Pons (tissue), 1 donor: ENCODE measurements at regions not wholly inside any gene's neighbourhood (a gene's known extent, or its start where the extent isn't known, plus 50 kb on each side); places are given as distances from the start of the nearest gene placed in this dataset.
A peak's percentile ranks its signal among the peaks of the same experiment; 100 is the strongest.

Experiments used
- DNase-seq: peaks from one replicate; pipeline ENCODE4 v3.0.0-alpha.2; 2016; ENCODE audit warnings: low spot score

DNA sequence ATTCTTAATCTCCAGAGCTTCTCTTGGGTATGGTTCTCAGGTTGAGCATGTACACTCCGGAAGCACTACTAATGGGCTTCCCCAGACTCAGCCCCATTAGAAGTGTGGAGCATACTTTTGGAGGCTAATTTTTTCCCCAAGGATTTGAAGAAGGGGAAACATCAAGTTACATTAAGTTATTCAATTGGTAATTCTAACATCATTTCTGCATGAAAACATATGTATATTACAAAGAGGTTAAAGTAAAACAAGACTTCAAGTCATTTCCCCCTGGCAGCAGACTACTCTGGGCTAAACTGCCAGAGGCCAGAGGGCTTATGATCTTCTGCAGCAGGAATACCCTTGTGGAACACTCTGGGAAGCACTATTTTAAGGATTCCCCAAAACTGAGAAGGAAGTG, 227.7 kb upstream of the STK17B start:
- DNase-seq = no peak

DNA sequence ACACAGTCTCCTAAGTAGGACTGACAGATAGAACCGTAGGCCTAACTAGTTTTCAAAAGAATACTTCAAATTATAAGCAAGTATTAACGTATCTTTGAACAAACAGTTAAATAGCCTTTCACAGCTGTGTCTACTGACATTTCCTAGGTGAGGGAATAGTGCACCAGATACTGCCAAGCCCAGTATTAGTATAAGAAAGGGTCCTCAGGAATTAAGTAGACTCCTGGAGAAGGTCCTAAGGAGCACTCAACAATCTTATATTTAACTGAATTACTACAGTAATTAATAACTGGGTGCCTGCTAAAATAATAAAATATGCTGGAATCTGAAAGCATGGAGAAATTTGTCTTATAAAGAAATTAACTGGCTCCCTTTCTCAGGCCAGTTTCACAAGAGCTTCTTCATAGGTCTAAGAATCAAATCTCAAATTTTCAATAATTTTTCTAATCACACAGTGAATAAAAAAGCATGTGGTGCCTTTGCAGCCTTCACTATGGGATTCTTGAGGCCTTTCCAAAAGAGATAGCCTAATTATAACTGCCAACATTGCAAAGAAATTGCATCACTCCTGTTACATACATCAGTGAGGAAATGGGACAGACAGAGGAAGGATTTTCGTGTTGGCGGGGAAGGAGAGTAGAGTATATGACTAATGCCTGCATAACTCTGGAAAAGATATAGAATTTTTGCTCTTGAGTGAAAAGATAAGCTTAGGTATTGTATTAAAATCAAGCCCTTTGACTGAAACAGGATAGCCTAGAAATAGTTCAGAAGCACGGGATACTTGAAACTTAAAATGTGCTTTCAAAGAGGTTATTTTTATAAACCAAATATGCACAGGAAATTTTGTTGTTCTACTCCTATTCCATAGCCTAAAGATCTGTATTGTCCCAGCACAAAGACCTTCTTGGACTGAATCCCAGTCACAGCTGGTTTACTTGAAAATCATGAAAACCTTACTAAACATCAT, 228.6 kb upstream of the STK17B start:
- peak; percentile 49 for DNase-seq

DNA sequence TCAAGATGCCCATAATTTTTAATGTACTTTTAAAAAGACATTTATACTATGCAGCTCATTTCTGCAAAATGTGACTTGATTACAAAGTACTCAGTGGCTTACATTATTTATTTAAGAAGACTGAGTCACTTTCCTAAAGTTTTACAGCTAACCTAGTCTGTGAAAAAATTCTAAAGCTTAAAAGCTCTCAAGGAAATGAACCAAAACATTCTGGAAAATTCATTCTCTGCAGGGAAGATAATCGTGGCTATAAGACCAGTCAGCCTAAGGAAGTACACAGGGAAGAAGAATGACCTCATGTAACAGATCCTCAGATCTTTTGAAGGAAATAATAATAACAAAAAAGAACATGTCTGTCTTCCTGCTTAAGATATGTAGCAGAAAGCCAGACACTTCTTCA, 232.1 kb upstream of the STK17B start:
- no peak for DNase-seq

DNA sequence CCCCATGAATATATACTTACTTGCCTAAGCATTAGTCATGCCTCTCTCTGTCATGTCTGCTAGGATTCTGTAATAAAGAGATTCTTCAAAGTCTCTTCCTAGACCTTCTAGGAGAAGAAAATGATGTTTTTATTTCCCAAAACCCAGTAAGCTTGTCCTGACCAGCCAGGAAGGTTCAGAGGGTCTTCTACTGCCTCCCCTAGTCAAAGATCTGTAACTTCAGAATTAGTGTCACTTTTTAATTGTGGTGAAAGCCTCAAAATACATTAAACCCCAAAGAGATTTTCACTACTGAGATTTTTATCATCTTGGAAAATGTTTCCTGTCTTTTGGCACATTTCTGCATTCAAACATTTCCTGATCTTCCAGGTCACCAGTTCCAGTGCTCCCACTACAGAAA, 232.9 kb upstream of the STK17B start:
- DNase-seq = no peak

DNA sequence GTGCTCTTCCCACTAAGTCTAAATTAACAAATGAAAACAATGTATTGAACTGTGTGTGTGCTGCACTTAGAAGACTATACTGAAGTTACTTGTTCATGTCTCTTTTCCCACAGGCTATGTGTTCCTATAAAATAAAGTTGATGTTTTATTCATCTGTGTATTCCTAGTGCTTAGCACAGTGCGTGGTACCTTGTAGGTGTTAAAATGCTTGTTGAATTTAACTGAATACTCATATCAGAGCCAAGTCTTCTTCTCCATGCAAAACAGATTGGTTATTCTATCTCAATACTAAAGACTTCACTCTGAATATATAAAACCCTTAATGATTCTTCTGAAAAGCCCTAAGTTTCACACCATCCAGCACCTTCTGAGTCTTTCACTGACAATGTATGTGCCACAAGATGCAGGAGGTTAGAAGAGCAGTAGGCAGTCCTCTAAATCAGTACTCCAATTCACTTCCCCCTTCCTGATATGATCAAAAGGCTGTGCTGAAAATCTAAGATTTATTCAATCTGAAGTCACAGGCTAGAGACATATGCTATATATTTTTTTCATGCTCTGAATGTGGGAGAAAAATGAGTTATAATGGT, 231.7 kb upstream of the CCDC150 start:
- DNase-seq = no peak

DNA sequence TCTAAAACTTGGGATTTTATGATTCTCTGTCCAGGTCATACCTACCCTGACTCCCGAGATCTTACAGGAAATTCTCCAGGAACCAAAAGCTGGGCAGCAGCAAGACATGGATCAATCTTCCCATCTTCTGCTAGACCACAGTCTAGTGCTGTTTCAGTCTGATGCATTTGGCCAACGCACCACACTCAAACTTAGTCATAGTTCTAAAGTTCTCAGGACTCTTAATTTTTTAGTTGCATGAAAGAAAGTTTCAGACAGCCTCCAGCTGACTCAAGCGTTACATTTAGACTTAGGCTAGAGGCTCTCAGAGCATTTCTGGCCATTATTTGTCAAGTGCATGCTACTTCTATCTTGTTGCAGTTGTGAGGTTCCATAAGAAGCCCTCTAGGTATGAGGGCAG, 230.1 kb upstream of the CCDC150 start:
- DNase-seq = no peak

DNA sequence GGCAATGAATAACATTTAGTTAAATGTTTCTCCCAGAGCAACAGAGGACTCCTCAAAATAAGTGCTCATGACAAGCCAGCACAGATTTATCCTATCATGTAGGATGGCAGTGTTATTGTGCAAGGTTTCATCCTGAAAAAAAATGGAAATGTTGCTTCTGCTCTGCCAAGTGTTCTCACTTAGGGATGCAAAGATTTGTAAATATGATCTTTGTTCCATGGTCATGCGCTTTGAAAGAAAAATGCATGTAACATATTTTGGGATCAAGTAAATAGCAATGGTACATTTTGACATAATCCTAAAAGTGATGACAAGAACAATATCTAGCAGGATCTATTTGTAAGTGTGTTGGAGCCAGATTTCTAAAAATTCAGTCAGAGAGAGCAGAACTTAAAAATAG, 229.5 kb upstream of the CCDC150 start:
- no peak for DNase-seq

DNA sequence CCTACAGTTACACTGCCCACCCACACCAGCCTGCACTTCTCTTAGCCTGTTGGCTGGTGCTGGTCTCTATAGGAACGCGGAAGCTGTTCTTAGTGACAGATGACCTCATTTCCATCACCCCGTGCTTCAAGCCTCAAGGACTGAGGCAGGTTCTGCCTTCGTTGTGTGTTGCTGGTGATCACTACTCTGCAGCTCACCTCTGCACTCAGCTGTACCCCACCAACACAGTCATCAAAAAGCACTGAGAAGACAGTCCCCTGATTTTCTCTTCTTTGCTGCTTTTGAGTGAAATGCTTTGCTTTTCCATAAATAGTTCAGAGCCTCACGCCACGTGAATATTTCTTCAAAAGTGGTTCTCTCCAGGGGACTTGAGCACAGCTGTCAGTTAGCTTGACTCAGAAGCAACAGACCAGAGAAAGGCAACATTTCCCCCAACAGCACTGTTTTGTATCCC, 225.7 kb upstream of the CCDC150 start:
- no peak for DNase-seq

DNA sequence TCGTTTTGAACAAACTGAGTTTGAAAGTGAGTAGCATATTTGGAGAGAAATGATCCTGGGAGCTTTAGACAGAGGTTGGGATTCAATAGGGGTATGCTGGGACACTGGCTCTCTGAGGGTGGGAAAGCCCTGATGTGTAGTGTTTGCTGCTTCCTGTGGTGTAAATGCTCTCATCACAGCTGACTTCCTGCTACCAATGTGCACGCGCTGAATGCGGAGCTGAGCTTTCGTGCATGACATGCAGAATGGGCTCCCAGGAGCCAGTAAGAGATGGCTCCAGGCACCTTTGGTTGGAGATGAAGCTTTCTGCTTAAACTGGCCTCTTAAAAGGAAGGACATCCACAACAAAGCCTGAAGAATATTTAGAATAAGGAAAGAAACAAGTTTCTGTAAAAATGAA, 224.1 kb upstream of the CCDC150 start:
- DNase-seq = no peak

DNA sequence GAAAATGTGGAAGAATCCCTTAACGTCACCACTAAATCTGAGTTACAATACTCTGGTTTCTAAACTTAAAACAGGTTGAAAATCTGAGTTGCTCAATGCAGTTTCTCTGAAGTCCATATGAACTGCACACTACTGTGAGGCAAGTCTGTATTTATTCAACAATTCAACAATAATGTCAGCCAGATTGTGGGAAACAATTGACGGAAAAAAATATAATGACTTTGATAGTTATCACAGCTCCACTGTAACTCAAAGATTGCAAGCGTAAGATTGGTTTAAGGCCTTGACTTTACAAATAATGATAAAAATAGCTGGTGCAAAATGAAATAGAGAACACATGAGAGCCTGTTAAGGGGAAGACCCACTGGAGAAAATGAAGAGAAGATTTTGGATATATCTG, 219.4 kb upstream of the CCDC150 start:
- no peak for DNase-seq

DNA sequence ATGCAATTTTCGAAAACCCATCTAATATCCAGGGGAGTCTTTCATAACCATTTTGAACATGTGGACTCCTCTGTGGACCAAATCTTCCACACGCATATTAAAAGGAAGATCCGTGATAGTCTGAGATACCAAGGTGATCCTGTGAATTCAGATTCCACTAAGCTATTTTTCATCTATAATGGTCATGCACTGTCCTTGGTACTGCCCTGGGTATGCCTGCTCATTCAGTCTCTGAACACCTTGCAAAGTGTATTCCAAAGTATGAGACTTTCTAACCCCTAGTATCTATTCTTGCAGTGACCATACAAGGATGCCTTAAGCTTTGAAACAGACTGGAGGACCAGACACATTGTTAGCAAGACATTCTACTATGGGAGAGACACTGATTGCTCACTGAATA, 217.6 kb upstream of the CCDC150 start:
- no peak for DNase-seq

DNA sequence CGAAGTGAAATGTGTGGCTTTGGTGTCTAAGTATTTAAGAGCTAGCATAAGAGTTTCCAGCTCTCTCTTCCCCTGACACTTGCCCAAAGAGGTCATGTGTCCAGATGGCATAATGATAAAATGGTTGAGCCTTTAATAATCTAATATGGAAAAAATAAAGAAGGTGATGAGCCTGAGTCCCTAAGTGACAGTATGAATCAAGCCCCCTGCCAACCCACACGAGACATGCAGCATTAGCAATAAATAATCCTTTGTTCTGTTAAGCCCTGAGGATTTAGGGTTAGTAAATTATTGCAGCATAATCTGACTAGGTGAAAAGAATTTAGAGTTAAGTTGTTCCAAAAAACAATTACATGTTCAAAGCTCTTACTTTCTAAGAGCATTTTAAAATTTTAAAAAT, 217.2 kb upstream of the CCDC150 start:
- DNase-seq = no peak

DNA sequence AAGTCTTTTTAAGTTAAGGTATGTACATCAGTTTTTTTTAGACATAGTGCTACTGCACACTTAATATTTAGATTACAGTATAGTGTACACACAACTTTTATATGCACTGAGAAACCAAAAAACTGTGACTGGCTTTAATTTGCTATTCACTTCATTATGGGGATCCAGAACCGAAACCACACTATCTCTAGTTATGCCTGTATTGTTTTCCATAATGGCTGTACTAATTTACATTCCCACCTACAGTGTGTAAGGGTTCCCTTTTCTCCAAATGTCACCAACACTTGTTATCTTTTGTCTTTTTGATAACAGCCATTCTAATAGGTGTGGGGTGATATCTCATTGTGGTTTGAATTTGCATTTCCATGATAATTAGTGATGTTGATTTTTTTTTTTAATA, 213.4 kb upstream of the CCDC150 start:
- DNase-seq = no peak

DNA sequence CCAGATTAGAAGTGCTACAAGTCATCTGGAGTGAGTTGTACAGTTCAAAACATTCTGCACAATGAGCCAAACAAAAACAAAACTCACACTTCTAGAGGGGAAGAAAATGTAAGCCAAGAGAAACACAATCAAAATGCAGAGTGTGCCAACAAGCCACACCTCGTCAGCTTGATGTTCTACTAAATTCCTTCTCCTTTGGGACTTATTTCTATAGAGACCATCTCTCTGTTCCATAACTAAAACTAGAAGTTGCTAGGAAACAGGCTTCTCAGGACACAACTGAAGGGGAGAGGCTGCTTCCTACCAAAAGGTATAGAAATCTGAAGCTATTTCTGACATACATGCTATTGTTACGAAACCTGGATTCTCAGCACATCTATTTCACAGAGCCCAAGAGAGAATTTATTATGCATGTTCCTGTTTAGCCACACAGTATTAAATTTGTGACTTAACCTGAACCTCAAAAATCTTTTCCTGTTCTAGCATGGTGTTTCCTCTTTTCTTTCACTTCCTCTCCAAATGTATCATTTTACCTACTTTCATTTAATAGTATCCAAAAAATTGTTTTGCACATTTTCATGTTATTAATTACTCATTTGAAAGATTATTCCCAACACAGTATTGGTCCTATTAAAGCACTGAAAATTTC, 211.4 kb upstream of the CCDC150 start:
- no peak for DNase-seq

DNA sequence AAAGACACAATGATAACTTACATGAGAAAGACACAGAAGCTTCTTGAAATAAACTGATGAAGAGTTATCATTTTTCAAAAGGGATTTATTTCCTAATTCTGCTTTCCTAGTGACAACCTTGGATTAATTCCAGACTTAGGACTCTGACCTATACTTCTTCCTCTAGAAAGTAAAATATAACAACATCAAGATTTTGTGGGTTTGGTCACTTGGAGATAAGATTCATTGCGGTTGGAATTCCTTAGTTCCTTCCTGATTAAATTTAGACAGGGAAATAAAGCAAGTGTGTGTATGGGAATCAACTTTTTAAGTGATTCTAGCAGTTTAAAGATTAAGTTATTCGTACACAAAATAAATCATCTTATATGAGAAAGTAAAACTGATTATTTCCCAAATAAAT, 208.4 kb upstream of the CCDC150 start:
- no peak for DNase-seq

DNA sequence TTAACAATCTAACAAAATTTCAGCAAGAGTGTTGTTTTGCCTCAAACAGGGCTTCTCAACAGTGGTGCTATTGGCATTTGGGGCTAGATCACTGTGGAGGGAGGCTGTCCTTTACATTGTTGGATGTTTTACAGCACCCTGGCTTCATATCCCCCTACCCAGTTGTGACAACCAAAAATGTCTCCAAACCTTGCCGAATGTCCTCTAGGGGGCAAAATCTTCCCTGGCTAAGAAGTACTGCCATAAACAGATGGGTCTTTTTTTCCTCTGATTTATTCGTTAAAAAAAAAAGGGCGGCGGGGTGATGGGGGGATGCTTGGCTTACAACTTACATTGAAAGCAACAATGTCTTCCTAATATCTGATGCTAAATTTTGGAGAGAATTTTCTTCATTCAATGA, 207.6 kb upstream of the CCDC150 start:
- peak; percentile 59 for DNase-seq

DNA sequence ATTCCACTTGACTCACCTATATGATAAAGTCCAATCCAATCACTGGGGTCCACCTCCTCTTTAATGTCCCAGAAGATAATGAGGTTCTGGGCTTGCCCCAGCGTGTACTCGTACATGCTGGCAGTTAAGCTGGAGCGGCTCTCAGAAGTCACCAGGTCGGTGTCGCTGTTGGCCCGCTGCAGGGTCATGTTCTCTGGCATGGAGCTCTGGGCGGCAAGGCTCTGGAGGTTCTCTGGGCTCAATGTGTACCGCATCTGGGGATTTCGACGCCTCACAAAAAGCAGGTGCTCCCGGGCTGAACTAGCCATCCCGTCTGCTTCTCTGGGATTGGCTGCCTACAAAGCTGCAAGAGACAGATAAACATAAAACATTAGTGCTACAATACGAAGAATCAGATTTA, 206.4 kb upstream of the CCDC150 start:
- no peak for DNase-seq

DNA sequence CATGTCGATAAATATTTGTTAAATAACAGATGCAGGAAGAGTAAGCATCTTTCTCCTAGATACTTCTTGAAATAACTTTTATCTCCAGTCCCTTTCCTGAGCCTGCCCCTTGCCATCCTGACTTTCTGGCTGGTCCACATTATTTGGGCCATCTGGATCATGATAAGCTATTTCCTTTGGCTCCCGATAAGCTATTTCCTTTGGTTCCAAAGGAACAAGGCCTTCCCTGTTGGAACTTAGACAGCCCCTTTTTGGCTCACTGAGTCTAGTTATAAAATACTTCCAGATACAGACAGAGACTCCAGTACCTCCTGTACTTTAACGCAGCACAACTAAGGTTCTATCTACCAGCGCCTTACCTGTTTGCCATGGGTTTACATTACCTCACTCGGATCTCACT, 205.3 kb upstream of the CCDC150 start:
- no peak for DNase-seq

DNA sequence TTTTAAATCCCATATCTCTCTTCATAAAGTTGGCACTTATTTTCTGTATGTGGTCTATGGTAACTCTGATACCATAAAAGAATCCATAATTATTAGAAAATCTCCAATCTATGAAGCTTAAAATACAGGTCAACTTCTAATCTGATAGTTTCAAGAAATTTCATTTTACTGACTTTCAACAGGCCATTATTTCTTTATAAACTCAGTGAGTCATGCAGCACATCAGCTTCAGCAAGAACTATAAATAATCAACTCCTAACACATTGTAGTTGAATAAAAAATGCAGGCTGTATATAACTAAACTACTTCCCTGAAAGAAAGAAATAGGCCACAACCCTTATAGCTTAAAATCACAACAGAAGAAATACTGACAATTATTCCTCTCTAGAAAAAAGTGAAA, 204.3 kb upstream of the CCDC150 start:
- DNase-seq = no peak

DNA sequence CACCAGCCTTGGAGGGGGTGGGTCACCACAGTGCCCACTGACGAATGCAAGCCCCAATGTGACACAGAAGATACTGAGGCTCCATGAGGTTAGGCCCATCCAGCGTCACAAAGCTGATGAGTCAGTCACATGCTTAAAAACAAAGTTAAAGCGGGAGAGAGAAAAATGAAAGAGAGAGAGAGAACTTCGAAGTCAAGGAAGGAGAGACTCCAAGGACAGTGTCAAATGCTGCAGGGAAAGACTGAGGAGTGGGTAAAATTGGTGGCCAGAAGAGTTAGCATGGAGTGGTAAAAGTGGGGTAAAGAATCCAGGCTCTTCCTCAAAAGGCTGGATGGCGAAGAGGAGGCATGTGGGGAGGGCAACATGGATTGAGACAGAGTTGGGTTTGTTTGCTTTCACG, 201.9 kb upstream of the CCDC150 start:
- no peak for DNase-seq

DNA sequence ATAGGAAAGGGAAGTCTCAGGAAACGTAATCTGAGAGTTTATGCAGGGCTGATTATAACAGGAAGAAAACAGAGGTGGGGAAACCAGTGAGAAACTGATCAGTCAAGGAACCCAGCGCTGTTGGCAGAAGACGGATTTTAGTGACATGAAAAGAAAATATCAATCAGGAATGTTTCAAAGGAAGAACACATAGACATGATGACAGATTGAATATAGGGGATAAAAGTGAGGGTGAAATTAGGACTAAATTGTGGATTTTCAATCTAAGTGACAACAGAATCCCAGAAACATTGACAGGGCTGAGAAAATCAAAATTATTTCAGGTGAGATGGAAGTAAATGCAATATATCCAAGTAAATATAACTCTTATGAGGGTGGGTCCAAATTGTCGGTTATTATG, 199.8 kb upstream of the CCDC150 start:
- no peak for DNase-seq

DNA sequence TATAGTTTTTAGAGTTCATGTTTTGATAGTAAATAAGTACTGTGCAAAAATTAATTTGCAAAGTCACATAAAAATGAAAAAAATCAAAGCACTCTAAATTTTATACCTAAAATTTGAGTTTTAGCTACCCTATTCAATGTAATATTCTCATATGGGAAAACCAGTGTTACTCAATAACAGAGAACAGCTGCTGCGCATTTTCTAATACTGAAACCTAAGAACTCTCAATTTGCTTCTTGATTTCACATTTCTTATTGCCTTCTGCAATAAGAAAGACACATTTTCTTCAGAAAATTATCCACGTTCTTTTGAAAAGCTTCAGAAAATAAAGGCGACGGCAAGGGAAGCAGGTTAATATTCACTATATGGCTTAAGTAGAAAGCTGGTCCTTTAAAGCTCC, 199.1 kb upstream of the CCDC150 start:
- DNase-seq = no peak

DNA sequence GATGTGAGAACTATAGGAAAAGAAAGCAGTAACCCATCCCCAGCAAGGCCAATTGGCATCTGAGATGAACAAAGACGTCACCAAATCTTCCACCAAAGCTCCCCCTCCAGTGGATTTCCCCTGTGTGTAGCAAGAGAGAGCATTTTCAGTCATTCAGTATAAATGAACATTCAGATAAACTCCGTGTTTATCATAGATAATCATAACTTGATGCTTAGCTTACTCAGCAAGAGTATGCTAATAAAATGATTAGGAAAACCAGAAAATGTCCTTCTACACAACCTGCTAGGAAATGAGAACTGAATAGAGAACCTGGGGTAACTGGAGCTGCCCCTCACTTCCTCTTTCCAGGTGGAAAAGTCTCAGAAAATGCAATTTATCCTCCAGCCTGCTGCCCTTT, 198.0 kb upstream of the CCDC150 start:
- DNase-seq = no peak
